WTC11 (cell line): ENCODE measurements at regions not wholly inside any gene's neighbourhood (a gene's known extent, or its start where the extent isn't known, plus 50 kb on each side); places are given as distances from the start of the nearest gene placed in this dataset.

Experiments
- ATAC-seq: fragments of 200-7000 bp; cut with Tn5 transposase; 2 replicates; pipeline ENCODE4 v1.10.0; 2021; ENCODE audit warnings: mild to moderate bottlenecking, moderate library complexity
- CTCF ChIA-PET: fragments of 300-600 bp; sonication (Branson Sonifier 250); formaldehyde crosslinking; loops from one replicate; lab custom pipeline; 2021; ENCODE audit warnings: antibody characterized with exemption; lab: Charles Lee
- POLR2A ChIA-PET: fragments of 350-600 bp; sonication (Branson Sonifier 250); formaldehyde crosslinking; loops from one replicate; lab custom pipeline; 2021; ENCODE audit warnings: antibody characterized with exemption; lab: Charles Lee
- DNase-seq: peaks from one replicate; pipeline ENCODE4 v3.0.0; 2021; ENCODE audit warnings: low spot score
- H3K27ac Mint-ChIP-seq: 2 replicates; pipeline ENCODE4 v1.8.0; 2021; ENCODE audit warnings: mixed read lengths
- H3K27me3 Mint-ChIP-seq: 2 replicates; pipeline ENCODE4 v1.8.0; 2021; ENCODE audit warnings: low read depth, mild to moderate bottlenecking, moderate library complexity, mixed read lengths
- H3K36me3 Mint-ChIP-seq: 2 replicates; pipeline ENCODE4 v1.8.0; 2021; ENCODE audit warnings: mixed read lengths
- H3K4me1 Mint-ChIP-seq: 2 replicates; pipeline ENCODE4 v1.8.0; 2022; ENCODE audit warnings: mixed read lengths
- H3K4me3 Mint-ChIP-seq: 2 replicates; pipeline ENCODE4 v1.8.0; 2021; ENCODE audit warnings: mild to moderate bottlenecking, moderate library complexity, mixed read lengths
- H3K9me3 Mint-ChIP-seq: 2 replicates; pipeline ENCODE4 v1.8.0; 2021; ENCODE audit warnings: mixed read lengths
- ETV6 ChIP-seq: sonication (generic); formaldehyde crosslinking; IDR thresholded peaks from 2 replicates; pipeline ENCODE4 v1.8.1; 2022; ENCODE audit warnings: mild to moderate bottlenecking, missing genetic modification reagents
- GABPB1 ChIP-seq: sonication (generic); formaldehyde crosslinking; IDR thresholded peaks from 2 replicates; pipeline ENCODE4 v1.8.1; 2023; ENCODE audit warnings: mild to moderate bottlenecking, missing genetic modification reagents
- GRHL2 ChIP-seq: fragments of 250-450 bp; sonication (Bioruptor Pico); IDR thresholded peaks from 2 replicates; pipeline ENCODE4 v1.8.0; 2022; ENCODE audit warnings: mild to moderate bottlenecking, moderate library complexity; ENCODE audit not compliant: insufficient replicate concordance, severe bottlenecking
- GTF2I ChIP-seq: fragments of 250-450 bp; sonication (Bioruptor Pico); conservative IDR thresholded peaks from 2 replicates; pipeline ENCODE4 v1.4.0; 2021; ENCODE audit warnings: mild to moderate bottlenecking
- HMGA2 ChIP-seq: fragments of 250-450 bp; sonication (Bioruptor Pico); IDR thresholded peaks from 2 replicates; pipeline ENCODE4 v1.4.0; 2021; ENCODE audit warnings: mild to moderate bottlenecking, moderate library complexity
- JAZF1 ChIP-seq: fragments of 250-450 bp; sonication (Bioruptor Pico); IDR thresholded peaks from 2 replicates; pipeline ENCODE4 v1.9.0; 2021; ENCODE audit warnings: moderate library complexity, mild to moderate bottlenecking, inconsistent platforms
- OVOL2 ChIP-seq: fragments of 250-450 bp; sonication (Bioruptor Pico); IDR thresholded peaks from 2 replicates; pipeline ENCODE4 v1.9.0; 2021; ENCODE audit warnings: mild to moderate bottlenecking, borderline replicate concordance
- PRRX2 ChIP-seq: fragments of 250-450 bp; sonication (Bioruptor Pico); IDR thresholded peaks from 2 replicates; pipeline ENCODE4 v1.8.0; 2021; ENCODE audit warnings: mild to moderate bottlenecking
- SMAD4 ChIP-seq: sonication (generic); formaldehyde crosslinking; IDR thresholded peaks from 2 replicates; pipeline ENCODE4 v1.8.0; 2022; ENCODE audit warnings: mild to moderate bottlenecking, missing genetic modification reagents
- ZNF396 ChIP-seq: fragments of 250-450 bp; sonication (Bioruptor Pico); IDR thresholded peaks from 2 replicates; pipeline ENCODE4 v1.8.0; 2021; ENCODE audit warnings: mild to moderate bottlenecking, moderate library complexity, borderline replicate concordance
- ZNF416 ChIP-seq: fragments of 250-450 bp; sonication (Bioruptor Pico); IDR thresholded peaks from 2 replicates; pipeline ENCODE4 v1.9.0; 2021; ENCODE audit warnings: mild to moderate bottlenecking, inconsistent platforms
- TF ChIP-seq, protein P1 (sequence below): sonication (generic); formaldehyde crosslinking; IDR thresholded peaks from 2 replicates; pipeline ENCODE4 v1.8.1; 2022; ENCODE audit warnings: missing genetic modification reagents, borderline replicate concordance
- TF ChIP-seq, protein P2 (sequence below): fragments of 250-450 bp; sonication (Bioruptor Pico); IDR thresholded peaks from 2 replicates; pipeline ENCODE4 v1.9.0; 2021; ENCODE audit warnings: moderate library complexity, mild to moderate bottlenecking, inconsistent platforms, borderline replicate concordance
- TF ChIP-seq, protein P3 (sequence below): sonication (generic); formaldehyde crosslinking; IDR thresholded peaks from 2 replicates; pipeline ENCODE4 v1.8.1; 2023; ENCODE audit warnings: mild to moderate bottlenecking, missing genetic modification reagents, moderate library complexity
- TF ChIP-seq, protein P4 (sequence below): sonication (generic); formaldehyde crosslinking; IDR thresholded peaks from 2 replicates; pipeline ENCODE4 v1.8.0; 2022; ENCODE audit warnings: missing genetic modification reagents
- TF ChIP-seq, protein P5 (sequence below): sonication (generic); formaldehyde crosslinking; IDR thresholded peaks from 2 replicates; pipeline ENCODE4 v1.8.1; 2022; ENCODE audit warnings: mild to moderate bottlenecking, missing genetic modification reagents, moderate library complexity, borderline replicate concordance
- TF ChIP-seq, protein P6 (sequence below): sonication (generic); formaldehyde crosslinking; IDR thresholded peaks from 2 replicates; pipeline ENCODE4 v1.8.1; 2023; ENCODE audit warnings: mild to moderate bottlenecking, missing genetic modification reagents
- TF ChIP-seq, protein P7 (sequence below): sonication (generic); formaldehyde crosslinking; IDR thresholded peaks from 2 replicates; pipeline ENCODE4 v1.8.0; 2023; ENCODE audit warnings: mild to moderate bottlenecking, missing genetic modification reagents
- TF ChIP-seq, protein P8 (sequence below): sonication (generic); formaldehyde crosslinking; IDR thresholded peaks from 2 replicates; pipeline ENCODE4 v1.8.1; 2023; ENCODE audit warnings: mild to moderate bottlenecking, missing genetic modification reagents
- TF ChIP-seq, protein P9 (sequence below): sonication (generic); formaldehyde crosslinking; conservative IDR thresholded peaks from 2 replicates; pipeline ENCODE4 v1.8.1; 2023; ENCODE audit warnings: mild to moderate bottlenecking, low read depth, missing genetic modification reagents, moderate library complexity

DNA sequence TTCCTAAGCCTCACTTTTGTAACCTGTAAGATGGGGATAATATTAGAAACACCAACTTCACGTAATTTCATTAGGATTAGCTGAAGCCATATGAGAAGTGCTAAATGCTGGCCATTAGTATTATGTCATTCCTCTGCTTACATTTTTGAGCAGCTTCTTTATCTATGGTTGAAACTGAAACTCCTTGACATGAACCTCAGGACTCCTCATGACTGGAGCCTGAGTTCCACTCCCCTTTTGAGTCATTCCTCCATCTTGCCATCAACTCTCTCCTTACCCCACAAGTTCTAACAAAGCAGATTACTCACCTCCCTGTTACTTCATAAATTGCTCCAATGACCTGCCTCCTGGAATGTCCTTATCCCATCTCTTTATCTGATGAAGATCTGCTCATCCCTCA is 123.2 kb upstream of the KCNIP4 start:
- ChIA-PET POLR2A (no interaction called here), CTCF (no interaction called here)
- DNase-seq: no peak
- no peak for TF ChIP-seq GTF2I (CRISPR knock-in tag)
- TF ChIP-seq GABPB1 (CRISPR knock-in tag): no peak
- no peak for TF ChIP-seq SMAD4 (CRISPR knock-in tag)
- TF ChIP-seq PRRX2 (CRISPR knock-in tag): no peak
- TF ChIP-seq, protein P1, sequence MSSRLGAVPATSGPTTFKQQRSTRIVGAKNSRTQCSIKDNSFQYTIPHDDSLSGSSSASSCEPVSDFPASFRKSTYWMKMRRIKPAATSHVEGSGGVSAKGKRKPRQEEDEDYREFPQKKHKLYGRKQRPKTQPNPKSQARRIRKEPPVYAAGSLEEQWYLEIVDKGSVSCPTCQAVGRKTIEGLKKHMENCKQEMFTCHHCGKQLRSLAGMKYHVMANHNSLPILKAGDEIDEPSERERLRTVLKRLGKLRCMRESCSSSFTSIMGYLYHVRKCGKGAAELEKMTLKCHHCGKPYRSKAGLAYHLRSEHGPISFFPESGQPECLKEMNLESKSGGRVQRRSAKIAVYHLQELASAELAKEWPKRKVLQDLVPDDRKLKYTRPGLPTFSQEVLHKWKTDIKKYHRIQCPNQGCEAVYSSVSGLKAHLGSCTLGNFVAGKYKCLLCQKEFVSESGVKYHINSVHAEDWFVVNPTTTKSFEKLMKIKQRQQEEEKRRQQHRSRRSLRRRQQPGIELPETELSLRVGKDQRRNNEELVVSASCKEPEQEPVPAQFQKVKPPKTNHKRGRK (CRISPR knock-in tag): no peak
- no peak for TF ChIP-seq OVOL2 (CRISPR knock-in tag)
- TF ChIP-seq, protein P2, sequence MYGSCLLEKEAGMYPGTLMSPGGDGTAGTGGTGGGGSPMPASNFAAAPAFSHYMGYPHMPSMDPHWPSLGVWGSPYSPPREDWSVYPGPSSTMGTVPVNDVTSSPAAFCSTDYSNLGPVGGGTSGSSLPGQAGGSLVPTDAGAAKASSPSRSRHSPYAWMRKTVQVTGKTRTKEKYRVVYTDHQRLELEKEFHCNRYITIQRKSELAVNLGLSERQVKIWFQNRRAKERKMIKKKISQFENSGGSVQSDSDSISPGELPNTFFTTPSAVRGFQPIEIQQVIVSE: no peak
- TF ChIP-seq, protein P3, sequence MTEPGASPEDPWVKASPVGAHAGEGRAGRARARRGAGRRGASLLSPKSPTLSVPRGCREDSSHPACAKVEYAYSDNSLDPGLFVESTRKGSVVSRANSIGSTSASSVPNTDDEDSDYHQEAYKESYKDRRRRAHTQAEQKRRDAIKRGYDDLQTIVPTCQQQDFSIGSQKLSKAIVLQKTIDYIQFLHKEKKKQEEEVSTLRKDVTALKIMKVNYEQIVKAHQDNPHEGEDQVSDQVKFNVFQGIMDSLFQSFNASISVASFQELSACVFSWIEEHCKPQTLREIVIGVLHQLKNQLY (CRISPR knock-in tag): no peak
- no peak for TF ChIP-seq HMGA2
- TF ChIP-seq, protein P4, sequence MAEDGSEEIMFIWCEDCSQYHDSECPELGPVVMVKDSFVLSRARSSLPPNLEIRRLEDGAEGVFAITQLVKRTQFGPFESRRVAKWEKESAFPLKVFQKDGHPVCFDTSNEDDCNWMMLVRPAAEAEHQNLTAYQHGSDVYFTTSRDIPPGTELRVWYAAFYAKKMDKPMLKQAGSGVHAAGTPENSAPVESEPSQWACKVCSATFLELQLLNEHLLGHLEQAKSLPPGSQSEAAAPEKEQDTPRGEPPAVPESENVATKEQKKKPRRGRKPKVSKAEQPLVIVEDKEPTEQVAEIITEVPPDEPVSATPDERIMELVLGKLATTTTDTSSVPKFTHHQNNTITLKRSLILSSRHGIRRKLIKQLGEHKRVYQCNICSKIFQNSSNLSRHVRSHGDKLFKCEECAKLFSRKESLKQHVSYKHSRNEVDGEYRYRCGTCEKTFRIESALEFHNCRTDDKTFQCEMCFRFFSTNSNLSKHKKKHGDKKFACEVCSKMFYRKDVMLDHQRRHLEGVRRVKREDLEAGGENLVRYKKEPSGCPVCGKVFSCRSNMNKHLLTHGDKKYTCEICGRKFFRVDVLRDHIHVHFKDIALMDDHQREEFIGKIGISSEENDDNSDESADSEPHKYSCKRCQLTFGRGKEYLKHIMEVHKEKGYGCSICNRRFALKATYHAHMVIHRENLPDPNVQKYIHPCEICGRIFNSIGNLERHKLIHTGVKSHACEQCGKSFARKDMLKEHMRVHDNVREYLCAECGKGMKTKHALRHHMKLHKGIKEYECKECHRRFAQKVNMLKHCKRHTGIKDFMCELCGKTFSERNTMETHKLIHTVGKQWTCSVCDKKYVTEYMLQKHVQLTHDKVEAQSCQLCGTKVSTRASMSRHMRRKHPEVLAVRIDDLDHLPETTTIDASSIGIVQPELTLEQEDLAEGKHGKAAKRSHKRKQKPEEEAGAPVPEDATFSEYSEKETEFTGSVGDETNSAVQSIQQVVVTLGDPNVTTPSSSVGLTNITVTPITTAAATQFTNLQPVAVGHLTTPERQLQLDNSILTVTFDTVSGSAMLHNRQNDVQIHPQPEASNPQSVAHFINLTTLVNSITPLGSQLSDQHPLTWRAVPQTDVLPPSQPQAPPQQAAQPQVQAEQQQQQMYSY (CRISPR knock-in tag): no peak
- TF ChIP-seq, protein P5, sequence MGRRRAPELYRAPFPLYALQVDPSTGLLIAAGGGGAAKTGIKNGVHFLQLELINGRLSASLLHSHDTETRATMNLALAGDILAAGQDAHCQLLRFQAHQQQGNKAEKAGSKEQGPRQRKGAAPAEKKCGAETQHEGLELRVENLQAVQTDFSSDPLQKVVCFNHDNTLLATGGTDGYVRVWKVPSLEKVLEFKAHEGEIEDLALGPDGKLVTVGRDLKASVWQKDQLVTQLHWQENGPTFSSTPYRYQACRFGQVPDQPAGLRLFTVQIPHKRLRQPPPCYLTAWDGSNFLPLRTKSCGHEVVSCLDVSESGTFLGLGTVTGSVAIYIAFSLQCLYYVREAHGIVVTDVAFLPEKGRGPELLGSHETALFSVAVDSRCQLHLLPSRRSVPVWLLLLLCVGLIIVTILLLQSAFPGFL (CRISPR knock-in tag): no peak
- TF ChIP-seq ZNF416 (CRISPR knock-in tag): no peak
- TF ChIP-seq, protein P6, sequence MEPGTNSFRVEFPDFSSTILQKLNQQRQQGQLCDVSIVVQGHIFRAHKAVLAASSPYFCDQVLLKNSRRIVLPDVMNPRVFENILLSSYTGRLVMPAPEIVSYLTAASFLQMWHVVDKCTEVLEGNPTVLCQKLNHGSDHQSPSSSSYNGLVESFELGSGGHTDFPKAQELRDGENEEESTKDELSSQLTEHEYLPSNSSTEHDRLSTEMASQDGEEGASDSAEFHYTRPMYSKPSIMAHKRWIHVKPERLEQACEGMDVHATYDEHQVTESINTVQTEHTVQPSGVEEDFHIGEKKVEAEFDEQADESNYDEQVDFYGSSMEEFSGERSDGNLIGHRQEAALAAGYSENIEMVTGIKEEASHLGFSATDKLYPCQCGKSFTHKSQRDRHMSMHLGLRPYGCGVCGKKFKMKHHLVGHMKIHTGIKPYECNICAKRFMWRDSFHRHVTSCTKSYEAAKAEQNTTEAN (CRISPR knock-in tag): no peak
- no peak for TF ChIP-seq ETV6 (CRISPR knock-in tag)
- no peak for TF ChIP-seq GRHL2 (CRISPR knock-in tag)
- TF ChIP-seq, protein P7, sequence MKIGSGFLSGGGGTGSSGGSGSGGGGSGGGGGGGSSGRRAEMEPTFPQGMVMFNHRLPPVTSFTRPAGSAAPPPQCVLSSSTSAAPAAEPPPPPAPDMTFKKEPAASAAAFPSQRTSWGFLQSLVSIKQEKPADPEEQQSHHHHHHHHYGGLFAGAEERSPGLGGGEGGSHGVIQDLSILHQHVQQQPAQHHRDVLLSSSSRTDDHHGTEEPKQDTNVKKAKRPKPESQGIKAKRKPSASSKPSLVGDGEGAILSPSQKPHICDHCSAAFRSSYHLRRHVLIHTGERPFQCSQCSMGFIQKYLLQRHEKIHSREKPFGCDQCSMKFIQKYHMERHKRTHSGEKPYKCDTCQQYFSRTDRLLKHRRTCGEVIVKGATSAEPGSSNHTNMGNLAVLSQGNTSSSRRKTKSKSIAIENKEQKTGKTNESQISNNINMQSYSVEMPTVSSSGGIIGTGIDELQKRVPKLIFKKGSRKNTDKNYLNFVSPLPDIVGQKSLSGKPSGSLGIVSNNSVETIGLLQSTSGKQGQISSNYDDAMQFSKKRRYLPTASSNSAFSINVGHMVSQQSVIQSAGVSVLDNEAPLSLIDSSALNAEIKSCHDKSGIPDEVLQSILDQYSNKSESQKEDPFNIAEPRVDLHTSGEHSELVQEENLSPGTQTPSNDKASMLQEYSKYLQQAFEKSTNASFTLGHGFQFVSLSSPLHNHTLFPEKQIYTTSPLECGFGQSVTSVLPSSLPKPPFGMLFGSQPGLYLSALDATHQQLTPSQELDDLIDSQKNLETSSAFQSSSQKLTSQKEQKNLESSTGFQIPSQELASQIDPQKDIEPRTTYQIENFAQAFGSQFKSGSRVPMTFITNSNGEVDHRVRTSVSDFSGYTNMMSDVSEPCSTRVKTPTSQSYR (CRISPR knock-in tag): no peak
- TF ChIP-seq, protein P8, sequence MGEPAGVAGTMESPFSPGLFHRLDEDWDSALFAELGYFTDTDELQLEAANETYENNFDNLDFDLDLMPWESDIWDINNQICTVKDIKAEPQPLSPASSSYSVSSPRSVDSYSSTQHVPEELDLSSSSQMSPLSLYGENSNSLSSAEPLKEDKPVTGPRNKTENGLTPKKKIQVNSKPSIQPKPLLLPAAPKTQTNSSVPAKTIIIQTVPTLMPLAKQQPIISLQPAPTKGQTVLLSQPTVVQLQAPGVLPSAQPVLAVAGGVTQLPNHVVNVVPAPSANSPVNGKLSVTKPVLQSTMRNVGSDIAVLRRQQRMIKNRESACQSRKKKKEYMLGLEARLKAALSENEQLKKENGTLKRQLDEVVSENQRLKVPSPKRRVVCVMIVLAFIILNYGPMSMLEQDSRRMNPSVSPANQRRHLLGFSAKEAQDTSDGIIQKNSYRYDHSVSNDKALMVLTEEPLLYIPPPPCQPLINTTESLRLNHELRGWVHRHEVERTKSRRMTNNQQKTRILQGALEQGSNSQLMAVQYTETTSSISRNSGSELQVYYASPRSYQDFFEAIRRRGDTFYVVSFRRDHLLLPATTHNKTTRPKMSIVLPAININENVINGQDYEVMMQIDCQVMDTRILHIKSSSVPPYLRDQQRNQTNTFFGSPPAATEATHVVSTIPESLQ (CRISPR knock-in tag): no peak
- TF ChIP-seq, protein P9, sequence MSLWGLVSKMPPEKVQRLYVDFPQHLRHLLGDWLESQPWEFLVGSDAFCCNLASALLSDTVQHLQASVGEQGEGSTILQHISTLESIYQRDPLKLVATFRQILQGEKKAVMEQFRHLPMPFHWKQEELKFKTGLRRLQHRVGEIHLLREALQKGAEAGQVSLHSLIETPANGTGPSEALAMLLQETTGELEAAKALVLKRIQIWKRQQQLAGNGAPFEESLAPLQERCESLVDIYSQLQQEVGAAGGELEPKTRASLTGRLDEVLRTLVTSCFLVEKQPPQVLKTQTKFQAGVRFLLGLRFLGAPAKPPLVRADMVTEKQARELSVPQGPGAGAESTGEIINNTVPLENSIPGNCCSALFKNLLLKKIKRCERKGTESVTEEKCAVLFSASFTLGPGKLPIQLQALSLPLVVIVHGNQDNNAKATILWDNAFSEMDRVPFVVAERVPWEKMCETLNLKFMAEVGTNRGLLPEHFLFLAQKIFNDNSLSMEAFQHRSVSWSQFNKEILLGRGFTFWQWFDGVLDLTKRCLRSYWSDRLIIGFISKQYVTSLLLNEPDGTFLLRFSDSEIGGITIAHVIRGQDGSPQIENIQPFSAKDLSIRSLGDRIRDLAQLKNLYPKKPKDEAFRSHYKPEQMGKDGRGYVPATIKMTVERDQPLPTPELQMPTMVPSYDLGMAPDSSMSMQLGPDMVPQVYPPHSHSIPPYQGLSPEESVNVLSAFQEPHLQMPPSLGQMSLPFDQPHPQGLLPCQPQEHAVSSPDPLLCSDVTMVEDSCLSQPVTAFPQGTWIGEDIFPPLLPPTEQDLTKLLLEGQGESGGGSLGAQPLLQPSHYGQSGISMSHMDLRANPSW (CRISPR knock-in tag): no peak
- no peak for TF ChIP-seq ZNF396 (CRISPR knock-in tag)
- no peak for TF ChIP-seq JAZF1 (CRISPR knock-in tag)
- H3K36me3 Mint-ChIP-seq: peaks cover 17% of the 10 kb centered on the region
- no peaks in the 10 kb centered on the region for H3K27me3 Mint-ChIP-seq
- ATAC-seq: no peak
- no peaks in the 10 kb centered on the region for H3K4me1 Mint-ChIP-seq
- H3K4me3 Mint-ChIP-seq: no peak overlapping the region
- H3K9me3 Mint-ChIP-seq: peaks cover 41% of the 10 kb centered on the region
- no peak overlapping the region for H3K27ac Mint-ChIP-seq
